Smooth muscle cell (in vitro differentiated cells): ENCODE measurements at regions not wholly inside any gene's neighbourhood (a gene's known extent, or its start where the extent isn't known, plus 50 kb on each side); places are given as distances from the start of the nearest gene placed in this dataset.

Experiments
- DNase-seq: peaks from one replicate; lab custom pipeline; 2025; ENCODE audit not compliant: unreplicated experiment; lab: John Stamatoyannopoulos, UW
- H2AFZ ChIP-seq: fragments of 200-600 bp; sonication (generic); 2 replicates; pipeline ENCODE4 v1.6.0; 2016; ENCODE audit warnings: antibody characterized with exemption, low read depth, mild to moderate bottlenecking
- H3F3A ChIP-seq: fragments of 200-600 bp; sonication (generic); 2 replicates; pipeline ENCODE4 v1.6.0; 2017; ENCODE audit warnings: antibody characterized with exemption, low read depth
- H3K27ac ChIP-seq: fragments of 200-600 bp; sonication (generic); 2 replicates; pipeline ENCODE4 v1.5.1; 2016; ENCODE audit warnings: low read depth, mild to moderate bottlenecking
- H3K27me3 ChIP-seq: fragments of 200-600 bp; sonication (generic); 2 replicates; pipeline ENCODE4 v1.6.1; 2016; ENCODE audit warnings: low read depth, mild to moderate bottlenecking
- H3K36me3 ChIP-seq: fragments of 200-600 bp; sonication (generic); 2 replicates; pipeline ENCODE4 v1.5.1; 2016; ENCODE audit warnings: low read depth
- H3K4me1 ChIP-seq: fragments of 200-600 bp; sonication (generic); 2 replicates; pipeline ENCODE4 v1.5.1; 2016; ENCODE audit warnings: low read depth
- H3K4me2 ChIP-seq: fragments of 200-600 bp; sonication (generic); 2 replicates; pipeline ENCODE4 v1.6.0; 2016; ENCODE audit warnings: mild to moderate bottlenecking
- H3K4me3 ChIP-seq: fragments of 200-600 bp; sonication (generic); 2 replicates; pipeline ENCODE4 v1.5.1; 2016; ENCODE audit warnings: mild to moderate bottlenecking
- H3K79me2 ChIP-seq: fragments of 200-600 bp; sonication (generic); 2 replicates; pipeline ENCODE4 v1.6.0; 2016; ENCODE audit warnings: low read depth, mild to moderate bottlenecking
- H3K9ac ChIP-seq: fragments of 200-600 bp; sonication (generic); 2 replicates; pipeline ENCODE4 v1.6.0; 2016; ENCODE audit warnings: low read depth
- H3K9me3 ChIP-seq: fragments of 200-600 bp; sonication (generic); replicated peaks from 2 replicates; pipeline ENCODE4 v1.5.1; 2016; ENCODE audit warnings: low read depth
- H4K20me1 ChIP-seq: fragments of 200-600 bp; sonication (generic); 2 replicates; pipeline ENCODE4 v1.6.0; 2016; ENCODE audit warnings: low read depth
- CTCF ChIP-seq: fragments of 200-600 bp; sonication (generic); IDR thresholded peaks from 2 replicates; pipeline ENCODE4 v1.5.1; 2017; ENCODE audit warnings: borderline replicate concordance, mild to moderate bottlenecking, antibody characterized with exemption; ENCODE audit not compliant: insufficient read depth, poor library complexity, severe bottlenecking
- WGBS: methylation state at CpG from one replicate; pipeline ENCODE4 v1.1.7; 2016; ENCODE audit warnings: low lambda C conversion rate; 5-methylcytosine and 5-hydroxymethylcytosine counted together

GRCh38 chr2:204437815-204438756 is 107.2 kb upstream of the PARD3B start:
- no peaks in the 10 kb centered on the region for H3K79me2 ChIP-seq
- H3K36me3 ChIP-seq: no peaks in the 10 kb centered on the region
- H3K27me3 ChIP-seq: no peaks in the 10 kb centered on the region
- DNase-seq: no peak
- H3K9me3 ChIP-seq: no peaks in the 10 kb centered on the region
- H3K4me1 ChIP-seq: peaks cover 8% of the 10 kb centered on the region
- no peak overlapping the region for H3K27ac ChIP-seq
- H3F3A ChIP-seq: no peaks in the 10 kb centered on the region
- H3K9ac ChIP-seq: no peak overlapping the region
- no peak overlapping the region for H2AFZ ChIP-seq
- 91% methylated on average over 18 of the region's 18 CpGs for WGBS
- no peak overlapping the region for H3K4me3 ChIP-seq
- no peak for TF ChIP-seq CTCF
- no peaks in the 10 kb centered on the region for H4K20me1 ChIP-seq
- no peak overlapping the region for H3K4me2 ChIP-seq

- Histone ChIP-seq H4K20me1 (no peaks in the 10 kb centered on the region), H3K27me3 (no peaks in the 10 kb centered on the region), H3F3A (no peaks in the 10 kb centered on the region), H3K4me3 (no peak overlapping the region), H3K79me2 (no peaks in the 10 kb centered on the region), H3K4me2 (no peak overlapping the region), H3K9ac (no peak overlapping the region), H3K4me1 (peaks cover 8% of the 10 kb centered on the region), H3K36me3 (no peaks in the 10 kb centered on the region), H3K27ac (no peak overlapping the region), H2AFZ (no peak overlapping the region), H3K9me3 (no peaks in the 10 kb centered on the region)
- DNase-seq: no peak
- no peak for TF ChIP-seq CTCF
Measured at GRCh38 chr2:204441316-204441715, 104.0 kb upstream of the PARD3B start.

- Histone ChIP-seq H3K9me3 (no peaks in the 10 kb centered on the region), H3K36me3 (no peaks in the 10 kb centered on the region), H2AFZ (no peak overlapping the region), H3K4me3 (no peak overlapping the region), H3K27me3 (no peaks in the 10 kb centered on the region), H3K9ac (no peak overlapping the region), H4K20me1 (no peaks in the 10 kb centered on the region), H3K79me2 (no peaks in the 10 kb centered on the region), H3K4me1 (peaks cover 5% of the 10 kb centered on the region), H3K27ac (no peak overlapping the region), H3F3A (no peaks in the 10 kb centered on the region), H3K4me2 (no peak overlapping the region)
- 92% methylated on average over 3 of the region's 3 CpGs for WGBS
- no peak for TF ChIP-seq CTCF
- DNase-seq: no peak
Measured at GRCh38 chr2:204445149-204445548, 100.1 kb upstream of the PARD3B start.

GRCh38 chr2:204447722-204448121 is 97.6 kb upstream of the PARD3B start:
- DNase-seq: no peak
- WGBS: 95% methylated on average over 2 of the region's 2 CpGs
- no peaks in the 10 kb centered on the region for H3K36me3 ChIP-seq
- no peak overlapping the region for H3K4me2 ChIP-seq
- no peak overlapping the region for H2AFZ ChIP-seq
- peaks cover 5% of the 10 kb centered on the region for H3F3A ChIP-seq
- peaks cover 5% of the 10 kb centered on the region for H3K4me1 ChIP-seq
- H3K27ac ChIP-seq: no peak overlapping the region
- H3K9me3 ChIP-seq: no peaks in the 10 kb centered on the region
- TF ChIP-seq CTCF: no peak
- no peaks in the 10 kb centered on the region for H3K27me3 ChIP-seq
- H3K4me3 ChIP-seq: no peak overlapping the region
- no peaks in the 10 kb centered on the region for H3K79me2 ChIP-seq
- H4K20me1 ChIP-seq: no peaks in the 10 kb centered on the region
- no peak overlapping the region for H3K9ac ChIP-seq
